ENCODE measurements at regions not wholly inside any gene's neighbourhood (a gene's known extent, or its start where the extent isn't known, plus 50 kb on each side); places are given as distances from the start of the nearest gene placed in this dataset.

GRCh38 chr2:147164563-147164962, 680.3 kb upstream of the ACVR2A start:
- TF ChIP-seq CTCF (conservative IDR thresholded peaks at IDR 0.05; ENCODE audit: low read depth, low read length) (no peak), EZH2 (IDR thresholded peaks at IDR 0.05; ENCODE audit: low read length, unreplicated experiment) (no peak), EZH2phosphoT487 (IDR thresholded peaks at IDR 0.05; ENCODE audit: borderline replicate concordance, low read length) (no peak)

Measured in PC-3 (cell line).